SU-DHL-6 (cell line): ENCODE measurements at regions not wholly inside any gene's neighbourhood (a gene's known extent, or its start where the extent isn't known, plus 50 kb on each side); places are given as distances from the start of the nearest gene placed in this dataset.

Experiments
- EZH2phosphoT487 ChIP-seq: fragments of 200-600 bp; sonication (generic), shearing (Covaris generic); conservative IDR thresholded peaks from 2 replicates; pipeline ENCODE4 v1.6.1; 2018; ENCODE audit warnings: mild to moderate bottlenecking, antibody characterized with exemption, low read length, moderate library complexity, mixed read lengths
- TF ChIP-seq, protein P1 (sequence below): fragments of 200-600 bp; sonication (generic); IDR thresholded peaks from one replicate; pipeline ENCODE4 v1.5.1; 2017; ENCODE audit warnings: antibody characterized with exemption, mild to moderate bottlenecking, low read length, moderate library complexity; ENCODE audit not compliant: insufficient read depth, poor library complexity, severe bottlenecking

DNA sequence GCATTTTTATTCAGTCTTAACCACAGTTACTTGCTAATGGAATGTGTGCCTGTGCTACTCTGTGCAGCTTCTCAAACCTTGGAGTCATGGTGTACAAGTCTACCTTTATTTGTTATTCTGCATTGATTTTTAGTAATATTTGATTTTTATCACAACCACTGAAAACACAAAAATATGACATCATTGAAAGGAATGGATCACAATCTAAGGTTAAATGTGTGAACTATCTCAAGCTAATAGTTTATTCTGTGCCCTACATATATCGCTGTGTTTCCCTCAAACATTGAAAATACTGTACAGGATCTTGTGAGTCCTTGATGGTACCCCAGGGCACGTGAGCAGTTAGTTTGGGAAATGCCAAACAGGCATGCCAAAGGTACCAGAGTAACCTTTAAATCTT, 573.4 kb downstream of the FRK start:
- TF ChIP-seq, protein P1, sequence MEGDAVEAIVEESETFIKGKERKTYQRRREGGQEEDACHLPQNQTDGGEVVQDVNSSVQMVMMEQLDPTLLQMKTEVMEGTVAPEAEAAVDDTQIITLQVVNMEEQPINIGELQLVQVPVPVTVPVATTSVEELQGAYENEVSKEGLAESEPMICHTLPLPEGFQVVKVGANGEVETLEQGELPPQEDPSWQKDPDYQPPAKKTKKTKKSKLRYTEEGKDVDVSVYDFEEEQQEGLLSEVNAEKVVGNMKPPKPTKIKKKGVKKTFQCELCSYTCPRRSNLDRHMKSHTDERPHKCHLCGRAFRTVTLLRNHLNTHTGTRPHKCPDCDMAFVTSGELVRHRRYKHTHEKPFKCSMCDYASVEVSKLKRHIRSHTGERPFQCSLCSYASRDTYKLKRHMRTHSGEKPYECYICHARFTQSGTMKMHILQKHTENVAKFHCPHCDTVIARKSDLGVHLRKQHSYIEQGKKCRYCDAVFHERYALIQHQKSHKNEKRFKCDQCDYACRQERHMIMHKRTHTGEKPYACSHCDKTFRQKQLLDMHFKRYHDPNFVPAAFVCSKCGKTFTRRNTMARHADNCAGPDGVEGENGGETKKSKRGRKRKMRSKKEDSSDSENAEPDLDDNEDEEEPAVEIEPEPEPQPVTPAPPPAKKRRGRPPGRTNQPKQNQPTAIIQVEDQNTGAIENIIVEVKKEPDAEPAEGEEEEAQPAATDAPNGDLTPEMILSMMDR, result no peak
- TF ChIP-seq EZH2phosphoT487, result no peak
